ENCODE measurements at regions not wholly inside any gene's neighbourhood (a gene's known extent, or its start where the extent isn't known, plus 50 kb on each side); places are given as distances from the start of the nearest gene placed in this dataset.

DNA sequence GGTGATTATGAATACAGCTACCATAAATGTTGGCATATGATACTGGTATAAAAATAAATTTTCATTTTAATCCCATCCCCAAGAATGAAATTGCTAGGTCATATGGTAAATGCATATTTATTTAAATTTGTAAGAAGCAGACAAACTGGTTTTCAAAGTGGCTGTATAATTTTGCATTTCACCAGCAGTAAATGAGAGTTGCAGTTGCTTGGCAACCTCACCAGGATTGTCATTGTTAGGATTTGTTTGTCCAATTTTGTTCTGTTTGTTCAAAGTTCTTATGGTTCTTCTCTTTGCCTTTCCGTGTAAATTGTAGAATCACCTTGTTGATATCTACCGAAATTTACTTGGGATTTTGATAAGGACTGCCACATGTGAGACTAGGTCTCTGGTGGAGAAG lies 237.4 kb downstream of the OTUD1 start:
- Histone ChIP-seq H3K27me3 (replicated peaks in 1 of 2; ENCODE audit: control insufficient read depth in 2 of 2, insufficient read depth in 2 of 2, low read length in 1 of 2) (no peaks in the 10 kb centered on the region), H3K27ac (ENCODE audit: control insufficient read depth, insufficient read depth) (no peak overlapping the region), H3K36me3 (ENCODE audit: control insufficient read depth in 2 of 2, insufficient read depth in 2 of 2, low read length in 1 of 2) (no peaks in the 10 kb centered on the region), H2AFZ (ENCODE audit: control insufficient read depth, low read depth, low read length) (no peak overlapping the region), H3K79me2 (ENCODE audit: control insufficient read depth, insufficient read depth, low read length) (no peaks in the 10 kb centered on the region), H3K4me3 (no peak overlapping the region), H4K20me1 (ENCODE audit: control insufficient read depth, insufficient read depth) (no peaks in the 10 kb centered on the region), H3K4me2 (ENCODE audit: control insufficient read depth, insufficient read depth) (no peak overlapping the region), H3K9me3 (replicated peaks; ENCODE audit: control insufficient read depth, insufficient read depth, low read length) (no peaks in the 10 kb centered on the region), H3K9ac (ENCODE audit: control insufficient read depth, insufficient read depth, low read length) (no peak overlapping the region), H3K4me1 (ENCODE audit: control insufficient read depth, insufficient read depth, low read length) (no peaks in the 10 kb centered on the region)
- ATAC-seq = no peak
- SMC1A ChIA-PET (ENCODE audit: uncharacterized antibody, unreplicated experiment) = no interaction called here
- no TSS peak for BruUV-seq (replicated peaks)
- TF ChIP-seq SPI1 (IDR thresholded peaks at IDR 0.05; ENCODE audit: borderline replicate concordance, insufficient read depth, low read depth, low read length) (no peak), ZBED1 (IDR thresholded peaks at IDR 0.05; ENCODE audit: borderline replicate concordance) (no peak), MLLT1 (IDR thresholded peaks at IDR 0.05) (no peak), NR2F1 (conservative IDR thresholded peaks at IDR 0.05) (no peak), PAX5 (IDR thresholded peaks at IDR 0.05; ENCODE audit: borderline replicate concordance, low read depth, low read length) (no peak), HSF1 (IDR thresholded peaks at IDR 0.05; ENCODE audit: low read depth, low read length) (no peak), BCL11A (IDR thresholded peaks at IDR 0.05; ENCODE audit: low read depth, low read length) (no peak)
- TF ChIP-seq, protein P1, sequence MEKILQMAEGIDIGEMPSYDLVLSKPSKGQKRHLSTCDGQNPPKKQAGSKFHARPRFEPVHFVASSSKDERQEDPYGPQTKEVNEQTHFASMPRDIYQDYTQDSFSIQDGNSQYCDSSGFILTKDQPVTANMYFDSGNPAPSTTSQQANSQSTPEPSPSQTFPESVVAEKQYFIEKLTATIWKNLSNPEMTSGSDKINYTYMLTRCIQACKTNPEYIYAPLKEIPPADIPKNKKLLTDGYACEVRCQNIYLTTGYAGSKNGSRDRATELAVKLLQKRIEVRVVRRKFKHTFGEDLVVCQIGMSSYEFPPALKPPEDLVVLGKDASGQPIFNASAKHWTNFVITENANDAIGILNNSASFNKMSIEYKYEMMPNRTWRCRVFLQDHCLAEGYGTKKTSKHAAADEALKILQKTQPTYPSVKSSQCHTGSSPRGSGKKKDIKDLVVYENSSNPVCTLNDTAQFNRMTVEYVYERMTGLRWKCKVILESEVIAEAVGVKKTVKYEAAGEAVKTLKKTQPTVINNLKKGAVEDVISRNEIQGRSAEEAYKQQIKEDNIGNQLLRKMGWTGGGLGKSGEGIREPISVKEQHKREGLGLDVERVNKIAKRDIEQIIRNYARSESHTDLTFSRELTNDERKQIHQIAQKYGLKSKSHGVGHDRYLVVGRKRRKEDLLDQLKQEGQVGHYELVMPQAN (conservative IDR thresholded peaks at IDR 0.05) = no peak
- TF ChIP-seq, protein P2, sequence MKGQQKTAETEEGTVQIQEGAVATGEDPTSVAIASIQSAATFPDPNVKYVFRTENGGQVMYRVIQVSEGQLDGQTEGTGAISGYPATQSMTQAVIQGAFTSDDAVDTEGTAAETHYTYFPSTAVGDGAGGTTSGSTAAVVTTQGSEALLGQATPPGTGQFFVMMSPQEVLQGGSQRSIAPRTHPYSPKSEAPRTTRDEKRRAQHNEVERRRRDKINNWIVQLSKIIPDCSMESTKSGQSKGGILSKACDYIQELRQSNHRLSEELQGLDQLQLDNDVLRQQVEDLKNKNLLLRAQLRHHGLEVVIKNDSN (IDR thresholded peaks at IDR 0.05; ENCODE audit: borderline replicate concordance, extremely low read length, insufficient read depth, low read depth, low read length) = no peak
- WGBS (ENCODE audit: insufficient coverage, insufficient replicate concordance, low lambda C conversion rate, missing lambda C conversion rate) = 9% methylated on average over 2 of the region's 2 CpGs
- in situ Hi-C loops (cut with MboI) (no loop called here), intact Hi-C loops (cut with micrococcal nuclease; ENCODE audit: unreplicated experiment) (no loop called here)
- POLR2A ChIA-PET = no interaction called here
- RAD21 ChIA-PET (ENCODE audit: unreplicated experiment) = no interaction called here
- no peak for FAIRE-seq
- no peak for DNase-seq (ENCODE audit: low read depth, low spot score)
- CTCF ChIA-PET = no interaction called here

All from GM12878 (cell line).